HG02852 (cell line): ENCODE measurements at regions not wholly inside any gene's neighbourhood (a gene's known extent, or its start where the extent isn't known, plus 50 kb on each side); places are given as distances from the start of the nearest gene placed in this dataset.
A peak's percentile ranks its signal among the peaks of the same experiment; 100 is the strongest.

Source experiments
- ATAC-seq: cut with Tn5 transposase; IDR thresholded peaks from one replicate; pipeline ENCODE4 v1.9.1; 2021; ENCODE audit warnings: mild to moderate bottlenecking, moderate library complexity; ENCODE audit not compliant: unreplicated experiment

- no peak for ATAC-seq
These were observed 239.4 kb upstream of the LRIG1 start for GRCh38 chr3:66740260-66740659.

- ATAC-seq: no peak
These were observed 243.7 kb upstream of the LRIG1 start for GRCh38 chr3:66744521-66744920.

- ATAC-seq: no peak
These were observed 244.2 kb upstream of the LRIG1 start for GRCh38 chr3:66744986-66745385.

- no peak for ATAC-seq
These were observed 246.4 kb upstream of the LRIG1 start for GRCh38 chr3:66747261-66747660.

GRCh38 chr3:66747696-66748095, 246.9 kb upstream of the LRIG1 start:
- no peak for ATAC-seq

GRCh38 chr3:66748175-66748876, 247.5 kb upstream of the LRIG1 start:
- ATAC-seq: no peak

- ATAC-seq: no peak
These were observed 246.3 kb upstream of the KBTBD8 start for GRCh38 chr3:66751842-66752241.

GRCh38 chr3:66753670-66754069, 244.4 kb upstream of the KBTBD8 start:
- ATAC-seq: no peak

GRCh38 chr3:66754613-66755012, 243.5 kb upstream of the KBTBD8 start:
- no peak for ATAC-seq

GRCh38 chr3:66755924-66756323, 242.2 kb upstream of the KBTBD8 start:
- ATAC-seq: no peak

- ATAC-seq: no peak
These were observed 241.6 kb upstream of the KBTBD8 start for GRCh38 chr3:66756468-66757036.

- no peak for ATAC-seq
These were observed 236.9 kb upstream of the KBTBD8 start for GRCh38 chr3:66761093-66761780.

GRCh38 chr3:66762916-66763693, 235.0 kb upstream of the KBTBD8 start:
- ATAC-seq: no peak

GRCh38 chr3:66778107-66778506, 220.0 kb upstream of the KBTBD8 start:
- ATAC-seq: no peak

GRCh38 chr3:66778777-66779176, 219.3 kb upstream of the KBTBD8 start:
- peak; percentile 78 for ATAC-seq

GRCh38 chr3:66785191-66785909, 212.8 kb upstream of the KBTBD8 start:
- no peak for ATAC-seq

GRCh38 chr3:66789580-66790237, 208.4 kb upstream of the KBTBD8 start:
- ATAC-seq: no peak

GRCh38 chr3:66792086-66792485, 206.0 kb upstream of the KBTBD8 start:
- ATAC-seq: no peak

- ATAC-seq: no peak
These were observed 202.7 kb upstream of the KBTBD8 start for GRCh38 chr3:66795365-66795764.

GRCh38 chr3:66796343-66796742, 201.8 kb upstream of the KBTBD8 start:
- no peak for ATAC-seq
